SKM-1 (cell line): ENCODE measurements at regions not wholly inside any gene's neighbourhood (a gene's known extent, or its start where the extent isn't known, plus 50 kb on each side); places are given as distances from the start of the nearest gene placed in this dataset.
"Not testable (repeated sequence)": the region's sequence is repeated elsewhere in the genome, so short reads cannot be mapped to it uniquely, and the experiment has no call there.

ENCODE experiments used
- DNase-seq: peaks from one replicate; lab custom pipeline; 2025; ENCODE audit not compliant: unreplicated experiment; lab: John Stamatoyannopoulos, UW

DNA sequence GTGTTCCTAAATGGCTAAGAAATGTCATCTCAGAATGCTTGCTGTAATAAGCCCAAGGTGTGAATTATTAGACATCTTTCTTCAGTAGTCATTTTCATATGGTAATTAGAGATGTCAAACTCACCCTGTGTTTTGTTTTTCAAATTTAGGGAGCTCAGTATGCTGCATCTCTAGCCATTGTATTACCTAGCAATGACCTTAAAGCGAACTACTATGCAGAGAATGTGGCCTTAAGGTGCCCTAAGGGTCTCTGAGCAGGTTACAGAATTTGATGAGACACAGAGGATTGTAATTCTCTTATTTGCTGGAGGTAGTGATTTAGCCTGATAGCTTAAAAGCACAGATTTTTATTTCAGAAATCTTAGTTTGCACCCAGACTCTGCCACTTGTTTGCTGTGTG, 1052.6 kb upstream of the DDX18 start:
- no peak for DNase-seq

DNA sequence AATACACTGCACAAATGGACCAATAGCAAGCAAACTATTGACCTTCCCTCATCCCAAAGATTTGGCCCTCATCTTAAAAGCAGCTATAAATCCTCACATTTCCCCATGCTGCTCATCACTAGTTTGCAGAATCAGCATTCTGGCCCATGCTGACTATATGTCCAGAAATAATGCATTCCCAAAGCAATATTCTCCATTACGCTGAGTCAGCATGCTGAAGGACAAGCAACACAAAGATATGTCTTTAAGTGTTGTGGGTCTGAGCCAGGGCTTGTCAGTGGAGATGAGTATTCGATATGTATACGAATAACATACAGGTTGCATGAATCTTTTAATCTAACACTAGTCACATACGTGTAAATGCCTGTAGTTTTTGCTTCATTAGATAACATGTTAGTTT, 1045.0 kb upstream of the DDX18 start:
- no peak for DNase-seq

DNA sequence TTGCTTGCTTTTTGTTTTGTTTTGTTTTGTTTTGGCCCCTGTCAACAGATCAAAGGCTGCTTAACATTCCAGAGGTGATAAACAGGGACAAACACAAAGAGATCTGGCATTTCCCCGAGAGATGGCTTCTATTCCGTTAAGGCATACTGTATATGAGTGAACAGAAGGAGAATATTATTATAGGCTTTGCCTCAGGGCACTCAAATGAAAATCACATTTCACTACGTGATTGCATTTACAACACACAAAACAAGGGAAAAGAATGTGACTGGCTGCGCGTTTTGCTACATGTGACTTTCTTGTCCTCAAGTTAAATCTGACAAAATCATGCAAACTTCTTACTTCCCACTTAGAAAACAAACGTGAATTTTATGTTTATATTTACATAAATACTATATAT, 1037.9 kb upstream of the DDX18 start:
- no peak for DNase-seq

DNA sequence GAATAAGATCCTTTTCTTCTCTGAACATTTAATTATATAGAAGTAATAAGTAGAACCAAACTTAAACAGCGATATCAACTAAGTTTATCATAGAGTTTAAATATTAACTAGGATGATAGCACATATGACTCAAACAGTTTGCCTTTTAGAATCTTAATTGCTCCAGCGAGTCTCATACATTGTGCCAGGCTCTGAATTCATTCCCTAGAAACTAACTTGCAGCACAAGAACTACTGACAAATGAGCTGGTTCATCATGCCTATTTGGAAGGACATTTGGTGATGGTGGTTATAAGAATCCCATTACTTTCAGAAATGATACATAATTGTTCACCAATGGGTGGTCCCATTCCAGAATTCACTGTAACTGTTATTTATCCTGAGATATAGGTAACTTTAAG, 1026.6 kb upstream of the DDX18 start:
- no peak for DNase-seq

DNA sequence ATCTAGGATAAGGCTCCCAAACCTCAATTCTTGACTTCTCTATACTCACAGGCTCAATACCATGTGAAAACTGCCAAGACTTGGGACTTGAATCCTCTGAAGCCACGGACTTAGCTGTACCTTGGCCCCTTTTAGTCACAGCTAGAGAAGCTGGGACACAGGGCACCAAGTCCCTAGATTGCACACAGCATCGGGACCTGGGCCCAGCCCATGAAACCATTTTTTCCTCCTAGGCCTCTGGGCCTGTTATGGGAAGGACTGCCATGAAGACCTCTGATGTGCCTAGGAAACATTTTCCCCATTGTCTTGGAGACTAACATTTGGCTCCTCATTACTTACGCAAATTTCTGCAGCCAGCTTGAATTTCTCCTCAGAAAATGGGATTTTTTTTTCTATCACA, 1011.8 kb upstream of the DDX18 start:
- no peak for DNase-seq

DNA sequence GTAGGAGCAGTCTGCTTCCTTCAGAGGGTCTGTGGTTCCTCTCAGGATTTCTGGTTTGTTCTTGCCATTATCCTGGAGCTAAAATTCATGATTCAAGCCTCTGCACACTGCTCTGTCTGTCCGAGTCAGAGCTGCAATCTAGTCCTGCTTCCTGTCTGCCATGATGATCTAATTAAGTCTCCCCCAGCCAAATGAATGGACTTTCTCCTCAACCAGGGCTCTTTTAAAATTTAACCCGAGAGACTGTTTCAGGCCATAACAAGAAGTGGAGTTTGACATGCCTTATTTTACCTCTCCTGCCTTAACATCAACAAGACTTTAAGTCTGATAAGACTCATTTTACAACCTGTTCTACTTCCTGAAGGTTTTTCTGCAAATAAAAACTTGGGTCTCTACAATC, 1009.6 kb upstream of the DDX18 start:
- no peak for DNase-seq

DNA sequence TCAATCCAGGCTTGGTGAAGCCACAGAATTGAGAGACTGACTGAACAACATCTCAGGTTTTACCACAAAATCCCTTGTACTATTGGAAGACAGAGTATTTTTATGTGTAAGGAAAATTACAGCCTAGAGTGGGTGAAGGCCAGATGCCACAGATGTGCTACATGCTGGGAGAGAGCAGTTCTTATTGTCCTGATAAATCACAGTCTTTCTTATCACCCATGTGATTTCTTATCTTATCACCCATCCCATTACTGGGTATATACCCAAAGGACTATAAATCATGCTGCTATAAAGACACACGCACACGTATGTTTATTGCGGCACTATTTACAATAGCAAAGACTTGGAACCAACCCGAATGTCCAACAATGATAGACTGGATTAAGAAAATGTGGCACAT, 1008.0 kb upstream of the DDX18 start:
- DNase-seq = not testable (repeated sequence)

DNA sequence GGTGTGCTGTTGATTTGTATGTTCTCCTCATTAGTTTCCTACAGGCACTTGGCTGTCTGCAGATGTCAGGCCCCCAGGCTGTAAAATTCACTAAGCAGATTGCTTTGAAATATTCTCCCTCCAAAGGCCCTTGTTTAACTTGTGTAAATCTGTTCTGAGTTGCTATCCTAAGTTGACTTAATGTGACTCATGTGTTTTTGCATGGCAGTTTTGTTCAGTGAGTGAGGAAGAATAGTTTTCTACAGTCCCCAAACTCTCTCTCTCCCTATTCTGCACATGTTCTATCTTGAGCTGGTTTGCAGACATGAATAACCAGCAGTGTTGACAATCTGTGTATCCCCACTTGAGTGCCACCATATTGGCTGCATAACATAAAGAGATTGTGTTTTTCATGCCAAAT, 1005.4 kb upstream of the DDX18 start:
- DNase-seq = no peak

DNA sequence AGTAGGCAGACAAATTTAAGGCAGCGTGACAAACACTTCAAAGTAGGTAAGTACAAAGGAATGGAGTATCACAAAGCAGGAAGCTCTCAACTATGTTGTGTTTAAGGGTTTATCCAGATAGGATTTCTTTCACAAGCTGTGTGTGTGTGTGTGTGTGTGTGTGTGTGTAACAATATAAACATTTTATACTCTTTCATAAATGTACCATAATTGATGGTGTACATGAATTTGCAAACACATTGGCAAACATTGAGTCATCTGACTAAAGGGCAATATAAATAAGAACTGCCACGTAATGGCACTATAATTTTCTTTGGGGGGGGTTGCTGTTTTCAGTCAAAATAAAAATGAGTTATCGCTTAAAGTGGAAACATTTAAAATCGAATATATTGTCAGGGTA, 1004.4 kb upstream of the DDX18 start:
- DNase-seq = no peak

DNA sequence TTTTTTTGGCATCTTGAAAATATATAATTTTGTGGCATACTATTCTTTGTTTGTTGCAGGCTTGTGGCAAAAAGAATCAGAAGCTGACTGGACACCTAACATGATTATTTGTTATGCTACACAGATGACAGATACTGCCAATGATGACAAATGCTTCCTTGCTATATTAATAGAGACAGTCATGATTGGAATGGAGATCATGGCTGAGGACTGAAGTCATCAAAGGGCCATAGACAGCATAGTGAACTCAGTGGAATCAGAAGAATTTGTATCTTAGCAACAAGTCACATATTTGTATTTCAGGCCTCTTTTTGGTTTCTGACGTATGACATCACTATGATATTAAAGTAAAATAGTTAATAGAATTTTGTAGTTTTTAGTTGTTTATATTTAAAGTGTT, 1003.8 kb upstream of the DDX18 start:
- DNase-seq = no peak

DNA sequence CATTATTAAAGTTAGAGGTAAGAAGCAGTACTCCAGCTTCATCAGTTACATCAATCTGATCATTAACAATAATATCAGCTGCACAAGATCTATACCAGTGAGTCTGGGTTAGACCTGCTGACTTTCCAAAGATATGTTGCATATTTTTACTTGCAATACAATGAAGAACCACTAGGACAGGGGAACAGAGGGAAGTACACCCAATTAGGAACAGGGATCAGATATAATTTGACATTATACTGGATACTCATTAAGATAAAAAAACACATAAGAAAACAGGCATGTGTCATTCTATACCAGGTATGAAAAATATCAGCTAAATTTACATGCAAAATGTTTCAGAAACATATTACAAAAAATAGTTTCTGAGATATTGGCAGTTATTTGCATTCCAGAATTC, 995.1 kb upstream of the DDX18 start:
- no peak for DNase-seq

DNA sequence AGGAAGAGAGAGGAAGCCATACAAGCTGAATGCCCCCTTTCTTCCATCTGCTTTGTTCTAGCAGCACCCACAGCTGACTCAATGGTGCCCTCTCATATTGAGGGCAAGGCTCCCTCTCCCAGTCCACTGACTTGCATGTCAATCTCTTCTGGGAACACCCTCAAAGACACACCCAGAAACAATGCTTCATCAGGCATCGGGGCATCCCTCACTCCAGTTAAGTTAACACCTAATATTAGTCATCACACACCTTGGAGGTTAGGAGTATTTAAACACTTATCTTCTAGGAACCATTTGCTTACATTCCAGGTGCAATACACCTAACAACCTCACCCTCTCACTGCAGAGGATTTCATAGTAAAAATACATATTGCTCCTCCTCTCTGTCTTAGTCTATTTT, 993.5 kb upstream of the DDX18 start:
- DNase-seq = no peak

DNA sequence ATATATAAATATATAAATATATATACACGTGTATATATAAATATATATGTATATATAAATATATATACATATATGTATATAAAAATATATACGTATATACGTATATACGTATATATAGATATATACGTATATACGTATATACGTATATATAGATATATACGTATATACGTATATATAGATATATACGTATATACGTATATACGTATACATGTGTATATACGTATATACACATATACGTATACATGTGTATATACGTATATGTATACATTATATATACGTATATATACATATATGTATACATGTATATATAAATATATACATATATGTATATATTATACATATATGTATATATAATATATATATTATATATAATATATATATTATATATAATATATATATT, 984.9 kb upstream of the DDX18 start:
- DNase-seq = not testable (repeated sequence)

DNA sequence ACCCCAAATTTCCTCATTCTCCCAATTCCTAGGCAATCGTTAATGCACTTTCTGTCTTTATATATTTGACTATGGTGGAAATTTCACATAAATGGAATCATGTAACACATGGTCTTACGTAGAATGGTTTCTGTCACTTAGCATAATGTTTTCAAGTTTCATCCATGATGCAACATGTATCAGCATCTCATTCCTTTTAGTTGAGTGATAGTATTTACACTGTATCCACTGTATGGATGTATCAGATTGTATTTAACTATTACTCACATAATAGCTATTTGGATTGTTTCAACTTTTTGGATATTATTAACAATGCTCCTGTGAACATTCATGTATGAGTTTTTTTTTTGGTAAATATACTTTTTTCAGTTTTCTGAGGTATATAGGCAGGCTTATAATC, 982.3 kb upstream of the DDX18 start:
- DNase-seq = no peak

DNA sequence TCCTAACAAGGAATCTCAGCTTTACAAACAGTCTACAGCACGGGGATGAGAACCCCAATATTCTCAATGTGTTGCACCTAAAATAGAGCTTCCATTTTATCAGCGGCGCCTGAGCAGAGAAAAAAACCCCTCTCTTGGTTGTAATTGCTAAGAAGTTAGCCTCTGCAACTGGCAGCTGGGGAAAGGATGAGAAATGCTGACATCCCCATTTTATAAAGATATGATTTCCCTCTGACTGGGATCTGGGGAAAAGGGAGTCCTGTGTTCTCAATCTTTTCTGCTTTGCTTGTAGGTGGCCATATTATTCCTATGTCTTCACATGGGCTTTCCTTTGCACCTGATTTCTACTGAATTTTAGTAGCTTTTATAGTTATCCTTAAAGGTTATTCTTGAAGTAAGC, 981.4 kb upstream of the DDX18 start:
- no peak for DNase-seq

DNA sequence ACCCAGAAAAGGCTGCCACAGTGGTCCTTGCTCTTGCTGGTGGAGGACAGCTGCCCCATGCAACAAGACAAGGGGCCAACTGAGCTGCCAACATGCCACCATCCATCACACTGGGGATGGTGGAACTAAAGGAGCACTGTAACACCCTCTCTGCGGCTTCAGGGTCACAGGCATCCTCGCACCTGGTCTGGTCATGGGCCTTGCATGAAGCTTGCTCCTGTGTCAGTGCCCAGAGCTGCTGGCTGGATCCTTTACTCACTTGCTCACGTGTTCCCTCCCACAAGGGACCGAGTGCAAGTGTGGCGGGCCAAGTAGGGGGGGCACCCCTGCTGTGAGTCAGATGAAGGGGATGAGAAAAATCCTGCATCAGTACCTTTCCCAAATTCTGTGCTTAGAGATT, 972.3 kb upstream of the DDX18 start:
- DNase-seq = no peak

DNA sequence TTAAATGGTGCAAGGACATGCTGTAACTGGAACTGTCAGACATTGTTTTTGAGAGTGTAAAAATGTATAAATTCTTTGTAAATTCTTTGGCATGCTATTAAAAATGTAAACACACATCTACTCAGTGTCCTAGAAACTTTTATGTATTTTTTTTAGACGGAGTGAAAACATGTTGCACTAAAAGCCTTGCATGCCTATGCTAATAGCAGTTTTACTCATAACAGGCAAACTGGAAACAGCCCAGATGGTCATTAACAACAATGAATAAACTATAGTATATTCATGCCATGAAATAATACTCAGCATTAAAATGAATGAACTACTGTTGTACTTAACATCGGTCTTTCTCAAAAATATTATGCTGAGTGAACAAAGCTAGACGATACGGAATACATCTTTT, 954.8 kb upstream of the DDX18 start:
- no peak for DNase-seq

DNA sequence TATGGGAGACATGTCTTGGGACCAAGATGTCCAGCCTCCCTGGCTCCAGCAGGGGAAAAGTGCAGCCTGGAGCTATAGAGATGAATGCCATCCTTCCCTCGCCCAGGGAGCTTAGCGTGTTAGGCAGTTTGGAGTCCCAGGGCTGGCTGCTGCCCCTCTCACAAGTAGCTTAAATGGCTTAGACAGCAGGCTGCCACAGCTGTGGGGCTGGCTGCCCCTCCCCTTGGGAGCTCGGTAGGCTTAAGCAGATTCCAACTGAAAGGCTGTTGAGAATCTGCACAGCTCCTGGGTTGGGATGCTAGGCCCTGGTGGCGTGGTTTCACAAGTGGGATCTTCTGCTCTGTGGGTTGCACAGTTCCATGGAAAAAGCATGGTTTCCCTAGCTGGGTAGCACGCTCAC, 940.5 kb upstream of the DDX18 start:
- DNase-seq = no peak

DNA sequence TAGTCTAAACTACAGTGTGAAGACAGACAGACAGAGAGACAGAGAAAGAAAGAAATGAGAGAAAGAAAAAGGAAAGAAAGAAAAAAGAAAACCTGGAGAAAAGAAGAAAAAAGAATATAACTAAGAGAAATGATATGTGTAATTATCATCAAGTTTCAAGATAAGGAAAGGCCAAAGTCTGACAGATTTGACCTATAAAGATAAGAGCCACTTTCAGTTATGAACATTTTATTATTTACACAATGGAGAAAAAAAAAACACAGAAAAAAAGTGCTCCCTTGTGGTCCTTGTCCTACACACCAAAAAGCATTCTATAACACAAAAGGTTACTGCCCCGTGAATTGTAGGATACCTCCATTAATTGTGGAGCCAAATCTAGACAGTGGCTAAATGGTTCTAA, 937.2 kb upstream of the DDX18 start:
- DNase-seq = no peak

DNA sequence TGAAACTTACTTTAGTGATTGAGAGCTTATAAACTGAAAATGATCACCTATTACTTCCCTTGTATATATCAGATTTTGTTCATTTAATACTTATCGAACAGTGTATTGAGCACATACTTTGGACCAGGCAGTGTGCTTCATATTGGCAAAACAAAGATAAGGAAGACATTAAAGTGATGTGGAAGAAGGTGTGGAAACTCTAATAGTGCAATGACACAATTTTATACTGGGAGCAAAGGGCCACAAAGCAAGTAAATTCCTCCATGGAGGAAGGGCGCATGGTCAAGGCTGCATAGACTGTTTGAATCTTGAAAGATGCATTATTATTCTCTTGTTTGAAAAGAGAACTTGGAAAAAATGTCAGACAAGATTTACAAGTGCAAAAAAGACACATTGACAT, 936.5 kb upstream of the DDX18 start:
- DNase-seq = no peak

DNA sequence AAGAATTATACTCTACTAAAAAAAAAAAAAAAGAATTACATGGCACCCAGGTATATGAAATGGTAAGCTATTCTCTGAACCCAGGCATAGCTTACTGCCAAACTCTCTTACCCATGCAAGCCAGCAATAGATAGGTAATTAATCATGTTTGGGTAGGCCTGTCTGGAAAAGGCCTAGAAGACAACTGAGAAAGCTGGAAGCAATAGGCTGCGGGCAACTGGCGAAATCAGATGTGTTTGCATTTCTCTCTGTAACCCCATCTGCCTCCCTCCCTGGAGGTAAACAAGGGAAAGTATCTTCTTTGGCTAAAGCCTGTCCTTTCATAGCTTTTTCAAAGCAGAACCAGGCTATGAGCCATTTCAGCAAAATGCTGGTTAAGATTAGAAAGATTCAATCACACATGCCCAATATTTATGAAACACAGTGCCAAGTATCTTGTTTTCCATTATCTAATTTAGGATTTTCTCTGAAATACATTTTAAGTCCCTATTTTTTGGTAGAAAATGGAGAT, 934.8 kb upstream of the DDX18 start:
- no peak for DNase-seq

DNA sequence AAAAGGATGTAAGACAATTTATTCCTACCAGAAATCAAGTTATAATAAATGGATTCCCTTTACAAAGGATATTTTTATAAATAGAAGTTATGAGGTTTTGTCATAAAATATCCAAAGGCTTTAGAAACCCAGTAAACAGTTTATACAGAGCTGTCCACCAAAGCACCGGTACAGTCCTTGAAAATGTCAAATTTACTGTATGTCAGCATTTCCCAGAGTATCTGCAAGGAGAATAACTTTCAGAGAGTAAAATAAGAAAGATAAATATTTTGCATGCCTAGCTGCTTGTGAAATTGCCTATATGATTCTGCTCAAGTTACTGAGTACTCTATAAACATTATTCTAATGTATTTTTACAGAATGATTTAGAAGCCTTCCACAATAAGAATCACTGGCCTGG, 923.3 kb upstream of the DDX18 start:
- DNase-seq = no peak

DNA sequence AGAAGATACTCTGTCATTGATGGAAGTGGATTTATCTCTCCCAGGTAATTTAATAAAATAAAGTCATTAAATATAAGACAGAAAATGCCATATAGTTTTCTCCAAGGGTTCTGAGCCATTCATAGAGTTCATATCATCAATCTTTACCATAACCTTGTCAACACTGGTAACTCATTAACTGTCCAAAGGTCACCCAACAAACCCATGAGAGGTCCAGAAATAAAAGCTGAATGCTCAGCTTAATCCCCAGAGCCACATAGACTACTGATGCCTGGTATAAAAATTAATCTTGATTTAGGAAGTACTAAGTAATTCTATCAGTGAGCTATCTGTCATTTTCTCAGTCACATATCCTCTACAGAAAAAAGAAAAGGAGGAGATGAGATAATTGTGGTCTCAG, 903.0 kb upstream of the DDX18 start:
- DNase-seq = no peak

DNA sequence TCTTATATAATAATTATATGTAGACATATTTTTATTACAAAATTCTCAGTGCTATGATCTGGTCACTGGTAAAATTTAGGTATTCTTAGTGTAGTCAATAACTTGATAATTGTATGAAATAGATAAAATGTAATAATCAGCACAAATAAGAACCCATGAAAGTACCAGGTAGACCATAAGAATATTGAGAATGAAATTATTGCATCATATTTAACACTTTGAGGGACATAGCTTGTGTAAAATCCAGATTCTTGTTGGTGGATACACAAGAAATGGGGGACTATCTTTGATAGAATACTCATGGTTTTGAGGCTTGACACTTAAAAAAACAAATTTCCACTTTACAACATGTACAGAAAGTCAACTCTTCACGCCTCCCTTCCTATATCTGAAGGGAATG, 898.8 kb upstream of the DDX18 start:
- no peak for DNase-seq
